ENCODE measurements at regions not wholly inside any gene's neighbourhood (a gene's known extent, or its start where the extent isn't known, plus 50 kb on each side); places are given as distances from the start of the nearest gene placed in this dataset.

- CTCF ChIA-PET = interaction anchor here (0.9 kb wide), 1 partner anchor 22 kb away, joined by 3 read pairs; no protein-coding TSS in a partner anchor
- POLR2A ChIA-PET = no interaction called here
- no peak for TF ChIP-seq CTCF (IDR thresholded peaks at IDR 0.05; ENCODE audit: insufficient read depth, low read length, missing control alignments)
- H3K4me3 ChIP-seq (ENCODE audit: low read depth, low read length) = no peak overlapping the region
- no peak for DNase-seq (ENCODE audit: low read depth, low spot score)
These were observed 626.4 kb downstream of the TNS3 start for GRCh38 chr7:46955531-46955930.

GRCh38 chr7:46954181-46954580 lies 627.7 kb downstream of the TNS3 start:
- no peak overlapping the region for H3K4me3 ChIP-seq (ENCODE audit: low read depth, low read length)
- no peak for DNase-seq (ENCODE audit: low read depth, low spot score)
- ChIA-PET CTCF (no interaction called here), POLR2A (no interaction called here)
- no peak for TF ChIP-seq CTCF (IDR thresholded peaks at IDR 0.05; ENCODE audit: insufficient read depth, low read length, missing control alignments)

GRCh38 chr7:46953008-46953407 lies 628.9 kb downstream of the TNS3 start:
- H3K4me3 ChIP-seq (ENCODE audit: low read depth, low read length) = no peak overlapping the region
- POLR2A ChIA-PET = no interaction called here
- CTCF ChIA-PET = no interaction called here
- no peak for DNase-seq (ENCODE audit: low read depth, low spot score)
- no peak for TF ChIP-seq CTCF (IDR thresholded peaks at IDR 0.05; ENCODE audit: insufficient read depth, low read length, missing control alignments)

GRCh38 chr7:46949270-46949931 lies 632.5 kb downstream of the TNS3 start:
- DNase-seq (ENCODE audit: low read depth, low spot score) = no peak
- no peak for TF ChIP-seq CTCF (IDR thresholded peaks at IDR 0.05; ENCODE audit: insufficient read depth, low read length, missing control alignments)
- CTCF ChIA-PET = no interaction called here
- POLR2A ChIA-PET = no interaction called here
- H3K4me3 ChIP-seq (ENCODE audit: low read depth, low read length) = no peak overlapping the region

- ChIA-PET POLR2A (no interaction called here), CTCF (interaction anchor here (1.0 kb wide), 1 partner anchor 9 kb away, joined by 3 read pairs; no protein-coding TSS in a partner anchor)
- no peak overlapping the region for H3K4me3 ChIP-seq (ENCODE audit: low read depth, low read length)
- no peak for TF ChIP-seq CTCF (IDR thresholded peaks at IDR 0.05; ENCODE audit: insufficient read depth, low read length, missing control alignments)
- DNase-seq (ENCODE audit: low read depth, low spot score) = no peak
These were observed 633.2 kb downstream of the TNS3 start for GRCh38 chr7:46948716-46949115.

GRCh38 chr7:46945328-46945727 lies 636.6 kb downstream of the TNS3 start:
- no peak overlapping the region for H3K4me3 ChIP-seq (ENCODE audit: low read depth, low read length)
- CTCF ChIA-PET = no interaction called here
- POLR2A ChIA-PET = no interaction called here
- TF ChIP-seq CTCF (IDR thresholded peaks at IDR 0.05; ENCODE audit: insufficient read depth, low read length, missing control alignments) = no peak
- no peak for DNase-seq (ENCODE audit: low read depth, low spot score)

Measured in AG04449 (cell line).